HTR-8/SVneo (cell line): ENCODE measurements at regions not wholly inside any gene's neighbourhood (a gene's known extent, or its start where the extent isn't known, plus 50 kb on each side); places are given as distances from the start of the nearest gene placed in this dataset.
"Not testable (repeated sequence)": the region's sequence is repeated elsewhere in the genome, so short reads cannot be mapped to it uniquely, and the experiment has no call there.

Source experiments
- DNase-seq: peaks from one replicate; pipeline ENCODE4 v3.0.0; 2011; ENCODE audit warnings: low spot score, mixed read lengths; ENCODE audit not compliant: insufficient read length
- FAIRE-seq: peaks from 2 replicates; lab custom pipeline; 2011; peaks lifted over from hg19 to GRCh38; lab: Jason Lieb, UNC

DNA sequence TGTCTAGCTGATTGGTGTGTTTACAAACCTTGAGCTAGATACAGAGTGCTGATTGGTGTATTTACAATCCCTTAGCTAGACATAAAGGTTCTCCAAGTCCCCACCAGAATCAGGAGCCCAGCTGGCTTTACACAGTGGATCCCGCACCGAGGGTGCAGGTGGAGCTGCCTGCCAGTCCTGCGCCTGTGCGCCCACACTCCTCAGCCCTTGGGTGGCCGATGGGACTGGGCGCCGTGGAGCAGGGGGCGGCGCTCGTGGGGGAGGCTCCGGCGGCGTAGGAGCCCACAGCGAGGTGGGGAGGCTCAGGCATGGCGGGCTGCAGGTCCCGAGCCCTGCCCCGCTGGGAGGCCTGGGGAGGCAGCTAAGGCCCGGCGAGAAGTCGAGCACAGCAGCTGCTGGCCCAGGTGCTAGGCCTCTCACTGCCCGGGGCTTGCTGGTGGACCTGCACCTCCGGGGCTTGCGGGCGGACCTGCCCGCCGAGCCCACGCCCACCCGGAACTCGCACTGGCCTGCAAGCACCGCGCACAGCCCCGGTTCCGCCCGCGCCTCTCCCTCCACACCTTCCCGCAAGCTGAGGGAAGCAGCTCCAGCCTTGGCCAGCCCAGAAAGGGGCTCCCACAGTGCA is 51.0 kb upstream of the CDYL start:
- not testable (repeated sequence) for FAIRE-seq, DNase-seq

DNA sequence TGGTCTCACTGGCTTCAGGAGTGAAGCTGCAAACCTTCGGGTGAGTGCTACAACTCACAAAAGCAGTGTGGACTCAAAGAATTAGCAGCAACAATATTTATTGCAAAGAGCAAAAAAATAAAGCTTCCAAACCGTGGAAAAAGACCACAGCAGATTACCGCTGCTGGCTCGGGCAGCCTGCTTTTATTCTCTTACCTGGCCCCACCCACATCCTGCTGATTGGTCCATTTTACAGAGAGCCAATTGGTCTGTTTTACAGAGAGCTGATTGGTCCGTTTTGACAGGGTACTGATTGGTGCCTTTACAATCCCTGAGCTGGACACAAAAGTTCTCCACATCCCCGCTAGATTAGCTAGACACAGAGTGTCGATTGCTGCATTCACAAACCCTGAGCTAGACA is 51.5 kb upstream of the CDYL start:
- DNase-seq, FAIRE-seq: not testable (repeated sequence)

GRCh38 chr6:4723383-4723782 is 52.8 kb upstream of the CDYL start:
- FAIRE-seq, result no peak
- no peak for DNase-seq

DNA sequence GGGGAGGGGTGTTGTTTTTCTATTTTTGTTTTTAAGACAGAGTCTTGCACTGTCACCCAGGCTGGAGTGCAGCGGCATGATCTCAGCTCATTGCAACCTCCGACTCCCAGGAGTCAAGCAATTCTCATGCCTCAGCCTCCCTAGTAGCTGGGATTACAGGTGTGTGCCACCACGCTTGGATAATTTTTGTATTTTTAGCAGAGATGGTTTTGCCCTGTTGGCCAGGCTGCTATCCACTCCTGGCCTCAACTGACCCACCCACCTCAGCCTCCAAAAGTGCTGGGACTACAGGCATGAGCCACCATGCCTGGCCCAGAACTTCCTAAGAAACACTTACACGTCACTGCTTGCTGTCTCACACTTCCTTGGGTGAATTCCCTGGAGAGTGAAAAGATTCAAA is 54.8 kb upstream of the CDYL start:
- not testable (repeated sequence) for DNase-seq, FAIRE-seq

- FAIRE-seq, result no peak
- no peak for DNase-seq
Observed at GRCh38 chr6:4719491-4719890, 56.7 kb upstream of the CDYL start.

GRCh38 chr6:4717856-4718255 is 58.3 kb upstream of the CDYL start:
- FAIRE-seq (no peak), DNase-seq (no peak)

DNA sequence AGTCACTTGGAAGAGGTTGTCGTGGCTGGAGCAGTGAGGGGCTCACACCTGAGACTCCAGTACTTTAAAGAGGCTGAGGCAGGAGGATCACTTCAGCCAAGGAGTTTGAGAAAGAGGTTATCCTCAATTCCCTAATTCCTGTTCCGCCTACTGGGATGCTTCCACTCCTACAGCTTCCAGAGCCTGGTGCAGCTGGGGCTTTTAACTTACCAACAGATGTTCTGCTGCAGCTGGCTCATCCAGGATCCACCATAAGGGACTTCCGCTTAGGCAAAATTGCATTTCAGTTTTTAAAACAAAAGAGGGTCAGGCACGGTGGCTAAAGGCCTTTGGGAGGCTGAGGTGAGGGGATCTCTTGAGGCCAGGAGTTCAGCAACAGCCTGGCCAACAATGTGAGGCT is 59.1 kb upstream of the CDYL start:
- FAIRE-seq (no peak), DNase-seq (no peak)

GRCh38 chr6:4714961-4715501 is 61.2 kb upstream of the CDYL start:
- DNase-seq (no peak), FAIRE-seq (no peak)

DNA sequence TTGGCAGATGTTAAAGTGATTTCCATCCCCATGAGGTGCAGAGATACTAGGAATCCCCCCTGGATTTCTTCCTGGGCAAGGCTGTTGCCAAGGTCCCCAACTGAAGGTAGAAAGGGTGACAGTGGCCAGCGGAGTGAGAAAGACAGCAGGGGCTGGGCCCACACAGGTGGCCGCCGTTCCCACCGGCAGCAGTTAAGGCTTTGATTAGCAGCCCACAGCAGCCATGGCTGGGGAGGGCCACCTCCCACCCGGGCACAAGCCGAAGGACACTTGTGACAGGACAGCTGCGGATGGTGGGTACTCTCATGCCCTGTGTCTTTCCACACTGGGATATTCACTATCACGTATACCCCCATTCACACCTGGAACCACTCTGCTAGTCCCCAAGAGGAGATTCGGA is 63.9 kb upstream of the CDYL start:
- FAIRE-seq, result no peak
- no peak for DNase-seq

DNA sequence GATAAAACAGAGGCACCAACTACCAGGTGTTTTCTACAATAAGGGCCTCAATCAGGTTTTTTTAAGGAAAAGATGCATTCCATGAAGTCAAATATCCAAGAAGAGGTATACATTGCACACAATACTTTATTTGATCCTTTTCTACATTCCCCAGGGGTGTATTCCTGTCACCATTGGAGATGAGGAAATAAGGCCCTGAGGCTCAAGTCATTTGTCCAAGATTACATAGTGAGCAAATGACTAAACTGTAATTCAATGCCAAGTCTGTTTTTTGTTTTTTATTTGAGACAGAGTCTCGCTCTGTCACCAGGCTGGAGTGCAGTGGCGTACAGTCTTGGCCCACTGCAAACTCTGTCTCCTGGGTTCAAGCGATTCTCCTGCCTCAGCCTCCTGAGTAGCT is 69.2 kb upstream of the CDYL start:
- FAIRE-seq (no peak), DNase-seq (no peak)

GRCh38 chr6:4705809-4706208 is 70.4 kb upstream of the CDYL start:
- FAIRE-seq (no peak), DNase-seq (no peak)

- FAIRE-seq, result no peak
- DNase-seq, result no peak
Observed at GRCh38 chr6:4703382-4703781, 72.8 kb upstream of the CDYL start.

- DNase-seq, result no peak
- no peak for FAIRE-seq
Observed at GRCh38 chr6:4698901-4699659, 77.1 kb upstream of the CDYL start.

DNA sequence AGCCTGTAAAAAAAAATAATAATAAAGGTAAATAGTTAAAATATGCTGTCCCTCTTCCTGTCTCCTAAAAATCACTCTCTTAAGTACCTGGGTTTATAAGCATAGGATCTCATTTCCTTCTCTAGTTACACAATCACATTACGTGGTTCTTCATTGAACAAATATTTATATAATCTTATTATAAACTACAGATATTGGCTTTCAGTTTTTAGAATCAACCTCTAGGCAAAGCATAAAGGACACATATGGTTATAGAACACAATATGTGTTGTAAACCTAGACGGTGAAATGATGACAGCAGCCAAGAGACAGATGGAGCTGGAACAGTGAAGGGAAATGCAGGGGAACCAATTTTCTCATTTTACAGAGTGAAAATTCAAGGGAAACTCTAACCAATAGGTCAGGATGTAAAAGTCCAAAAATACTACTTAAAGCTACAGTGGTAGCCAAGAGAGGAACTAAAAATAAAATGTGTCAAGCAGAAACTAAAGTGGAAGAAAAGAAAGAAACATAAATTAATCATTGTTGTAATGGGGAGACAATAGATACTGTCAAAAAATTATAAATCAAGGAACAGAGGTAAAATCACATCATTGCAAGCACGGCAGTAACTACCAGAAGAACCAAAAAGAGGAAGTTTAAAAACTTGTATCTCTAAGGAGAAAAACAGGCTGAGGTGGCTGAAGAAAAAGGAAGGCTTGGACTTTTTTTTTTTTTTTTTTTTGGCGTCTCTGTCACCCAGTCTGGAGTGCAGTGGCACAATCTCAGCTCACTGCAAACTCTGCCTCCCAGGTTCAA is 82.8 kb upstream of the CDYL start:
- no peak for FAIRE-seq
- no peak for DNase-seq

DNA sequence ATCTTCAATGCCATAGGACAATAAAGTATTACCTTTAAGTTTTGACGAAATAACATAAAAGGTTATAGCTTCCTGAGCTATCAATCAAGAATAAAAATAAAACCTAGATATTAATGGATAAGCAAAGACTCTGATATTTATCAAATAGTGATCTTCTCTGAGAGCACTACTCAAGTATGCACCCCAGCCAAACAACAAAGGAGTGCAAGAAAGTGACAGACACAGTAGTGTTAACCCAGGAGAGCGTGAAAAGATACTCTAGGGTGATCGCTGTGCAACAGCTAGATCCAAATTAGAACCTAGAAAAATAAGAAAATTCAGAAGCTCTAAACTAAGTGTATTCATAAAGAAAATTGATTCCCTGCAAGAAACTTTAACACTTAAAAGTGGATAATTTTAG is 83.5 kb upstream of the CDYL start:
- DNase-seq, result no peak
- FAIRE-seq, result no peak

GRCh38 chr6:4687989-4688947 is 87.9 kb upstream of the CDYL start:
- no peak for FAIRE-seq
- DNase-seq, result peak; percentile 71

GRCh38 chr6:4687656-4687988 is 88.6 kb upstream of the CDYL start:
- FAIRE-seq (no peak), DNase-seq (no peak)

DNA sequence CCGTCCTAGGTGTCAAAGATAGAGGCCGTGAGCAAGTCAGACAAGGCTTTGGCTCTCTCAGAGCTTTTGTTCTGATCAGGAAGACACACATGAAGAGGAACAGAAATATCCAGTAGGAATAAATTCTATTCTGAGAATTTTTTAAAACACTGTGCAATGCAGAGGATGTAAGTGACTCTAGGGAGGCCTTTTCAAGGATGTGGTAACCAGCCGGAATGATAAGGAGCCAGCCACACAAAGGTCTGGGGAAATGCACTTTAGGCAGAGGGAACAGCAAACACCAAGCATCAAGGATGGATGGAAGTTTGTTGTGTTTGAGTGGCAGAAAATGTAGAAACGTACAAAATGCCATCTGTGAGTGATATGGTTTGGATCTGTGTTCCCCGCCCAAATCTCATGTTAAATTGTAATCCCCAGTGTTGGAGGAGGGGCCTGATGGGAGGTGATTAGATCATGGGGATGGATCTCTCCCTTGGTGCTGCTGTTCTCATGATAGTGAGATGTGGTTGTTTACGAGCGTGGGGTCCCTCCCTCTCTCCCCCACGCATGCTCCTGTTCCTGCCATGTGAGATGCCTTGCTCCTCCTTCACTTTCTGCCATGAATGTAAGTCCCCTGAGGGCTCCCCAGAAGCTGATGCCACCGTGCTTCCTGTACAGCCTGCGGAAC is 93.6 kb upstream of the CDYL start:
- FAIRE-seq (no peak), DNase-seq (no peak)

DNA sequence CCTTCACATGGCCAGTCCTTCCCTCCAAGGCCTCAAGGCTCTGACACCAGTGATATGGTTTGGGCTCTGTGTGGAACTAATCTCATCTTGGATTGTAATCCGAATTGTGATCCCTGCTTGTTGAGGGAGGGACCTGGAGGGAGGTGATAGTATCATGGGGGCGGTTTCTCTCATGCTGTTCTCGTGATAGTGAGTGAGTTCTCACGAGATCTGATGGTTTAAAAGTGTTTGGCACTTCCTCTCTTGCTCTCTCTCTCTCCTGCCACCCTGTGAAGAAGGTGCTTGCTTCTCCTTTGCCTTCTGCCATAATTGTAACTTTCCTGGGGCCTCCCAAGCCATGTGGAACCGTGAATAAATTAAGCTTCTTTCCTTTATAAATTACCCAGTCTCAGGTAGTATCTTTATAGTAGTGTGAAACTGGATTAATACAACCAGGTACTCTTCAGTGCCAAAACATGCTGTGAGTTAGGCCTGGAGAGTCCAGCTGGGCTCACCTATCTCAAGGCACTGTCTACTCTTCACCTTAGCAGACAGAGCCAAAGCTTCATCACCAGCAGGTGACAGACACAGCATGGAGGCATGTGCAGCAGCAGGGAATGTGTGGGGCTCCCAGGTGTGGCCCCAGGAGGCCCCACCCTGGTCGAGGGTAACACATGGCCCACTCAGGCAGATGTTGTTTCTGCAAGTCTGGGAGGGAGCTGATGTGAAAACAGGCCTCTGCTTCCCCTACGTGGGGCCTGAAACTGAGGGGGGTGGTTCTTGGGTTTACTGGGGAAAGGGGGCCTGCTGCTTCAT is 97.5 kb upstream of the CDYL start:
- FAIRE-seq, result no peak
- DNase-seq, result no peak
